NB4 (cell line): ENCODE measurements at regions not wholly inside any gene's neighbourhood (a gene's known extent, or its start where the extent isn't known, plus 50 kb on each side); places are given as distances from the start of the nearest gene placed in this dataset.

Experiments used
- CTCF ChIP-seq: IDR thresholded peaks from one replicate; pipeline ENCODE4 v1.5.1; 2012; ENCODE audit warnings: low read depth, low read length
- MAX ChIP-seq: IDR thresholded peaks from 2 replicates; pipeline ENCODE4 v1.6.1; 2011; ENCODE audit warnings: low read depth, low read length
- MYC ChIP-seq: IDR thresholded peaks from 2 replicates; pipeline ENCODE4 v1.6.1; 2011; ENCODE audit warnings: low read depth, low read length
- POLR2A ChIP-seq: IDR thresholded peaks from 2 replicates; pipeline ENCODE4 v1.6.1; 2011; ENCODE audit warnings: mild to moderate bottlenecking; ENCODE audit not compliant: insufficient read length; ENCODE audit errors: extremely low read depth

- TF ChIP-seq POLR2A (no peak), CTCF (no peak), MAX (no peak), MYC (no peak)
Observed at GRCh38 chr1:78334114-78334513, 156.7 kb upstream of the PTGFR start.
